Natural killer cell (primary cell): ENCODE measurements at regions not wholly inside any gene's neighbourhood (a gene's known extent, or its start where the extent isn't known, plus 50 kb on each side); places are given as distances from the start of the nearest gene placed in this dataset.

Source experiments
- ATAC-seq, 3 donors: fragments of 150-1000 bp in 2 of 3; fragments of 200-7000 bp in 1 of 3; cut with Tn5 transposase; 1 replicate in 1 of 3; 2 replicates in 2 of 3; pipeline ENCODE4 v1.10.0; 2021; ENCODE audit warnings: mild to moderate bottlenecking in 2 of 3, moderate library complexity in 2 of 3
- DNase-seq, 2 donors: peaks; one replicate each; pipeline versions ENCODE4 v3.0.0 to v3.0.0-alpha.2; 2013 to 2021; ENCODE audit warnings: mixed read lengths in 1 of 2
- H3K27ac ChIP-seq: one replicate; pipeline ENCODE4 v1.5.1; 2013; ENCODE audit warnings: mild to moderate bottlenecking, low read length
- H3K27me3 ChIP-seq: one replicate; pipeline ENCODE4 v1.6.1; 2013; ENCODE audit warnings: low read length; ENCODE audit not compliant: control insufficient read depth, insufficient read depth
- H3K36me3 ChIP-seq: one replicate; pipeline ENCODE4 v1.6.1; 2013; ENCODE audit warnings: low read length; ENCODE audit not compliant: control insufficient read depth, insufficient read depth
- H3K4me1 ChIP-seq: one replicate; pipeline ENCODE4 v1.6.1; 2013; ENCODE audit warnings: low read length; ENCODE audit not compliant: control insufficient read depth, insufficient read depth
- H3K4me3 ChIP-seq: one replicate; pipeline ENCODE4 v1.5.1; 2013; ENCODE audit warnings: low read length
- H3K9me3 ChIP-seq: one replicate; pipeline ENCODE4 v1.6.1; 2013; ENCODE audit warnings: low read length; ENCODE audit not compliant: control insufficient read depth, insufficient read depth
- H3K27ac Mint-ChIP-seq, 2 donors: one replicate each; pipeline ENCODE4 v1.8.0; 2022; ENCODE audit warnings: mild to moderate bottlenecking in 2 of 2, mixed read lengths in 2 of 2, moderate library complexity in 1 of 2
- H3K27me3 Mint-ChIP-seq, 2 donors: one replicate each; pipeline ENCODE4 v1.8.0; 2022; ENCODE audit warnings: low read depth in 2 of 2, mixed read lengths in 2 of 2
- H3K36me3 Mint-ChIP-seq: one replicate; pipeline ENCODE4 v1.8.0; 2022; ENCODE audit warnings: mixed read lengths
- H3K4me1 Mint-ChIP-seq, 2 donors: one replicate each; pipeline ENCODE4 v1.8.0; 2022; ENCODE audit warnings: mixed read lengths in 2 of 2
- H3K4me3 Mint-ChIP-seq: one replicate; pipeline ENCODE4 v1.8.0; 2022; ENCODE audit warnings: mild to moderate bottlenecking, moderate library complexity, mixed read lengths
- H3K9me3 Mint-ChIP-seq, 2 donors: one replicate each; pipeline ENCODE4 v1.8.0; 2022; ENCODE audit warnings: mixed read lengths in 2 of 2
- CTCF ChIP-seq: fragments of 200-600 bp; IDR thresholded peaks from one replicate; pipeline ENCODE4 v1.8.0; 2022; ENCODE audit warnings: antibody characterized with exemption
- WGBS: methylation state at CpG from one replicate; pipeline ENCODE4 v1.1.7; 2013; ENCODE audit warnings: missing lambda C conversion rate; ENCODE audit not compliant: insufficient coverage; 5-methylcytosine and 5-hydroxymethylcytosine counted together
- intact Hi-C: fragments of 100-400 bp; cut with micrococcal nuclease; formaldehyde crosslinking; loops from one replicate; pipeline ENCODE4 v1.14.2; 2022

- H3K27ac ChIP-seq: no peak overlapping the region
- Mint-ChIP-seq H3K4me3 (no peak overlapping the region), H3K27ac (peak overlapping the region; percentile 19 to 28), H3K36me3 (peaks cover 5% of the 10 kb centered on the region), H3K9me3 (no peaks in the 10 kb centered on the region), H3K4me1 (peaks cover 62% of the 10 kb centered on the region in 2 donors), H3K27me3 (no peaks in the 10 kb centered on the region)
- intact Hi-C loops: no loop called here
- H3K4me3 ChIP-seq: no peak overlapping the region
- no peak for TF ChIP-seq CTCF
- no peaks in the 10 kb centered on the region for H3K27me3 ChIP-seq
- H3K4me1 ChIP-seq: no peaks in the 10 kb centered on the region
- ATAC-seq (no peak), DNase-seq (no peak)
- H3K9me3 ChIP-seq: no peaks in the 10 kb centered on the region
- H3K36me3 ChIP-seq: no peaks in the 10 kb centered on the region
Measured at GRCh38 chr2:8270699-8271098, 411.2 kb upstream of the ID2 start.

- Histone ChIP-seq H3K4me3 (no peak overlapping the region), H3K4me1 (peaks cover under 1% of the 10 kb centered on the region), H3K27ac (no peak overlapping the region), H3K27me3 (no peaks in the 10 kb centered on the region), H3K9me3 (no peaks in the 10 kb centered on the region), H3K36me3 (peaks cover 3% of the 10 kb centered on the region)
- Mint-ChIP-seq H3K27me3 (no peaks in the 10 kb centered on the region), H3K27ac (peak overlapping the region; percentile 19 to 28), H3K36me3 (peaks cover 13% of the 10 kb centered on the region), H3K4me1 (peaks cover 64 to 66% of the 10 kb centered on the region in 2 donors), H3K9me3 (no peaks in the 10 kb centered on the region), H3K4me3 (no peak overlapping the region)
- no peak for TF ChIP-seq CTCF
- intact Hi-C loops: no loop called here
- 91% methylated on average over 3 of the region's 3 CpGs for WGBS
- DNase-seq (no peak), ATAC-seq (no peak)
Measured at GRCh38 chr2:8271461-8271860, 410.4 kb upstream of the ID2 start.

GRCh38 chr2:8276026-8276425 lies 405.8 kb upstream of the ID2 start:
- DNase-seq: no peak
- peaks cover 83 to 85% of the 10 kb centered on the region in 2 donors for H3K4me1 Mint-ChIP-seq
- H3K36me3 ChIP-seq: peaks cover 4% of the 10 kb centered on the region
- no peaks in the 10 kb centered on the region for H3K27me3 Mint-ChIP-seq
- H3K27ac ChIP-seq: no peak overlapping the region
- 89% methylated on average over 3 of the region's 4 CpGs for WGBS
- TF ChIP-seq CTCF: no peak
- no peak for ATAC-seq
- H3K27ac Mint-ChIP-seq: peak overlapping the region; percentile 98 to 99
- H3K4me3 Mint-ChIP-seq: no peak overlapping the region
- H3K4me3 ChIP-seq: no peak overlapping the region
- peaks cover 13% of the 10 kb centered on the region for H3K36me3 Mint-ChIP-seq
- no peaks in the 10 kb centered on the region for H3K9me3 Mint-ChIP-seq
- peaks cover 36% of the 10 kb centered on the region for H3K4me1 ChIP-seq
- intact Hi-C loops: no loop called here
- no peaks in the 10 kb centered on the region for H3K9me3 ChIP-seq
- no peaks in the 10 kb centered on the region for H3K27me3 ChIP-seq

GRCh38 chr2:8277921-8278571 lies 403.8 kb upstream of the ID2 start:
- peaks cover 47% of the 10 kb centered on the region for H3K4me1 ChIP-seq
- no peaks in the 10 kb centered on the region for H3K27me3 ChIP-seq
- peak overlapping the region; percentile 27 for H3K4me3 ChIP-seq
- TF ChIP-seq CTCF: no peak
- peak overlapping the region; percentile 99 for H3K4me3 Mint-ChIP-seq
- peaks cover 4% of the 10 kb centered on the region for H3K36me3 ChIP-seq
- H3K4me1 Mint-ChIP-seq: peaks cover 81 to 84% of the 10 kb centered on the region in 2 donors
- peak overlapping the region; percentile 71 for H3K27ac ChIP-seq
- H3K27me3 Mint-ChIP-seq: no peaks in the 10 kb centered on the region
- no peaks in the 10 kb centered on the region for H3K9me3 ChIP-seq
- peak in 1 of 2 donors; percentile 28 for DNase-seq
- intact Hi-C loops: no loop called here
- peaks cover 22% of the 10 kb centered on the region for H3K36me3 Mint-ChIP-seq
- ATAC-seq: peak; percentile 46 to 58 (median 57)
- H3K27ac Mint-ChIP-seq: peak overlapping the region; percentile 98 to 99
- 30% methylated on average over 8 of the region's 10 CpGs for WGBS
- no peaks in the 10 kb centered on the region for H3K9me3 Mint-ChIP-seq
